22Rv1 (cell line): ENCODE measurements at regions not wholly inside any gene's neighbourhood (a gene's known extent, or its start where the extent isn't known, plus 50 kb on each side); places are given as distances from the start of the nearest gene placed in this dataset.

Experiments
- ZFX ChIP-seq: fragments of 450-650 bp; IDR thresholded peaks from 2 replicates; pipeline ENCODE4 v1.6.1; 2017; ENCODE audit warnings: antibody characterized with exemption, borderline replicate concordance
- TF ChIP-seq, protein P1 (sequence below): fragments of 450-650 bp; IDR thresholded peaks from 2 replicates; pipeline ENCODE4 v1.5.1; 2017; ENCODE audit warnings: mild to moderate bottlenecking

DNA sequence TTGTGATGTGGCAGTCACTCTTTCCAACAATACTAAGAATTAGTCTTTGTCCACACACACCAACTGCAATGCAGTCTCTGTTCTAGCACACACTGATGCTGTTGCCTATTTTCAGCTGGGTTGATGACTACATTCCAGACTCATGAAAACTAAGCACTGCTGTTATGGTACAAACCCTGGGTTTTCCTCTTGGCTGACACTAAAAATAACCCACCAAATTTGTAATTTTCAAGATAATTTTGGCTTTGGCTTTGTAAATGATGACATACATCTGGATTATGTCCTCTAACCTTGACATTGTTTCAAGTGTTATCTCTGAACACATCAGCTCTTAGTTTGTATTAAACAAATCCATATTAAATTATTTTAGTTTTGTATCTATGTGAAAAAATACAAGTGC is 444.8 kb downstream of the PTPRC start:
- TF ChIP-seq, protein P1, sequence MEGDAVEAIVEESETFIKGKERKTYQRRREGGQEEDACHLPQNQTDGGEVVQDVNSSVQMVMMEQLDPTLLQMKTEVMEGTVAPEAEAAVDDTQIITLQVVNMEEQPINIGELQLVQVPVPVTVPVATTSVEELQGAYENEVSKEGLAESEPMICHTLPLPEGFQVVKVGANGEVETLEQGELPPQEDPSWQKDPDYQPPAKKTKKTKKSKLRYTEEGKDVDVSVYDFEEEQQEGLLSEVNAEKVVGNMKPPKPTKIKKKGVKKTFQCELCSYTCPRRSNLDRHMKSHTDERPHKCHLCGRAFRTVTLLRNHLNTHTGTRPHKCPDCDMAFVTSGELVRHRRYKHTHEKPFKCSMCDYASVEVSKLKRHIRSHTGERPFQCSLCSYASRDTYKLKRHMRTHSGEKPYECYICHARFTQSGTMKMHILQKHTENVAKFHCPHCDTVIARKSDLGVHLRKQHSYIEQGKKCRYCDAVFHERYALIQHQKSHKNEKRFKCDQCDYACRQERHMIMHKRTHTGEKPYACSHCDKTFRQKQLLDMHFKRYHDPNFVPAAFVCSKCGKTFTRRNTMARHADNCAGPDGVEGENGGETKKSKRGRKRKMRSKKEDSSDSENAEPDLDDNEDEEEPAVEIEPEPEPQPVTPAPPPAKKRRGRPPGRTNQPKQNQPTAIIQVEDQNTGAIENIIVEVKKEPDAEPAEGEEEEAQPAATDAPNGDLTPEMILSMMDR = no peak
- no peak for TF ChIP-seq ZFX
